Fibroblast of peridontal ligament (primary cell): ENCODE measurements at regions not wholly inside any gene's neighbourhood (a gene's known extent, or its start where the extent isn't known, plus 50 kb on each side); places are given as distances from the start of the nearest gene placed in this dataset.

Source experiments
- DNase-seq: peaks from one replicate; pipeline ENCODE4 v3.0.0-alpha.2; 2010; ENCODE audit errors: extremely low read depth

GRCh38 chr2:481388-481787, 193.5 kb upstream of the ALKAL2 start:
- no peak for DNase-seq

- no peak for DNase-seq
These were observed 191.7 kb upstream of the ALKAL2 start for GRCh38 chr2:479490-480176.

GRCh38 chr2:479031-479430, 191.1 kb upstream of the ALKAL2 start:
- no peak for DNase-seq

- no peak for DNase-seq
These were observed 183.7 kb upstream of the ALKAL2 start for GRCh38 chr2:471560-471959.

GRCh38 chr2:469514-469913, 181.6 kb upstream of the ALKAL2 start:
- DNase-seq = no peak

GRCh38 chr2:468648-469336, 180.9 kb upstream of the ALKAL2 start:
- DNase-seq = no peak

- DNase-seq = no peak
These were observed 180.2 kb upstream of the ALKAL2 start for GRCh38 chr2:467892-468647.

GRCh38 chr2:467543-467891, 179.6 kb upstream of the ALKAL2 start:
- no peak for DNase-seq

GRCh38 chr2:467101-467500, 179.2 kb upstream of the ALKAL2 start:
- DNase-seq = no peak

- no peak for DNase-seq
These were observed 176.8 kb upstream of the ALKAL2 start for GRCh38 chr2:464562-465309.

- no peak for DNase-seq
These were observed 173.0 kb upstream of the ALKAL2 start for GRCh38 chr2:460861-461260.

- DNase-seq = no peak
These were observed 172.0 kb upstream of the ALKAL2 start for GRCh38 chr2:459931-460330.

GRCh38 chr2:458425-458815, 170.5 kb upstream of the ALKAL2 start:
- no peak for DNase-seq

- DNase-seq = no peak
These were observed 170.0 kb upstream of the ALKAL2 start for GRCh38 chr2:457792-458424.

GRCh38 chr2:457262-457661, 169.4 kb upstream of the ALKAL2 start:
- DNase-seq = no peak

GRCh38 chr2:455913-456312, 168.0 kb upstream of the ALKAL2 start:
- DNase-seq = no peak

GRCh38 chr2:455015-455705, 167.3 kb upstream of the ALKAL2 start:
- no peak for DNase-seq

- no peak for DNase-seq
These were observed 165.2 kb upstream of the ALKAL2 start for GRCh38 chr2:453132-453531.

GRCh38 chr2:451495-451894, 163.6 kb upstream of the ALKAL2 start:
- DNase-seq = no peak

GRCh38 chr2:449246-450067, 161.6 kb upstream of the ALKAL2 start:
- no peak for DNase-seq
